ENCODE measurements at regions not wholly inside any gene's neighbourhood (a gene's known extent, or its start where the extent isn't known, plus 50 kb on each side); places are given as distances from the start of the nearest gene placed in this dataset.

GRCh38 chr12:88884600-88884999 is 304.3 kb upstream of the KITLG start:
- no peaks in the 10 kb centered on the region for H3K27me3 ChIP-seq (ENCODE audit: control insufficient read depth, insufficient read depth, low read length)
- no peaks in the 10 kb centered on the region for H3K9me3 ChIP-seq (ENCODE audit: control insufficient read depth in 2 of 3, insufficient read depth in 1 of 3, low read length in 3 of 3)
- H3K4me3 ChIP-seq (ENCODE audit: low read length in 3 of 3): no peak overlapping the region
- no peak overlapping the region for H3K9ac ChIP-seq (ENCODE audit: low read length in 3 of 3)
- no peak for TF ChIP-seq CTCF (IDR thresholded peaks at IDR 0.05; ENCODE audit: borderline replicate concordance, extremely low read depth, insufficient read depth)
- DNase-seq: no peak
- no peaks in the 10 kb centered on the region for H3K4me1 ChIP-seq (ENCODE audit: control insufficient read depth in 2 of 3, insufficient read depth in 2 of 3, low read depth in 1 of 3, low read length in 3 of 3)
- H3K27ac ChIP-seq (ENCODE audit: low read depth in 2 of 2, low read length in 2 of 2): no peak overlapping the region
- FAIRE-seq: no peak
- intact Hi-C loops (cut with DNase I): no loop called here
- no peaks in the 10 kb centered on the region for H3K36me3 ChIP-seq (ENCODE audit: control insufficient read depth in 2 of 3, insufficient read depth in 3 of 3, low read length in 3 of 3)

- Histone ChIP-seq H3K36me3 (ENCODE audit: control insufficient read depth in 2 of 3, insufficient read depth in 3 of 3, low read length in 3 of 3) (no peaks in the 10 kb centered on the region), H3K27me3 (ENCODE audit: control insufficient read depth, insufficient read depth, low read length) (no peaks in the 10 kb centered on the region), H3K9ac (ENCODE audit: low read length in 3 of 3) (no peak overlapping the region), H3K9me3 (ENCODE audit: control insufficient read depth in 2 of 3, insufficient read depth in 1 of 3, low read length in 3 of 3) (no peaks in the 10 kb centered on the region), H3K4me3 (ENCODE audit: low read length in 3 of 3) (no peak overlapping the region), H3K4me1 (ENCODE audit: control insufficient read depth in 2 of 3, insufficient read depth in 2 of 3, low read depth in 1 of 3, low read length in 3 of 3) (no peaks in the 10 kb centered on the region), H3K27ac (ENCODE audit: low read depth in 2 of 2, low read length in 2 of 2) (no peak overlapping the region)
- no peak for TF ChIP-seq CTCF (IDR thresholded peaks at IDR 0.05; ENCODE audit: borderline replicate concordance, extremely low read depth, insufficient read depth)
- intact Hi-C loops (cut with DNase I): no loop called here
- DNase-seq (no peak), FAIRE-seq (no peak)
Observed at GRCh38 chr12:88882662-88883061, 302.4 kb upstream of the KITLG start.

GRCh38 chr12:88880051-88880450 is 299.8 kb upstream of the KITLG start:
- no peaks in the 10 kb centered on the region for H3K4me1 ChIP-seq (ENCODE audit: control insufficient read depth in 2 of 3, insufficient read depth in 2 of 3, low read depth in 1 of 3, low read length in 3 of 3)
- intact Hi-C loops (cut with DNase I): no loop called here
- H3K36me3 ChIP-seq (ENCODE audit: control insufficient read depth in 2 of 3, insufficient read depth in 3 of 3, low read length in 3 of 3): no peaks in the 10 kb centered on the region
- DNase-seq (no peak), FAIRE-seq (no peak)
- no peak overlapping the region for H3K9ac ChIP-seq (ENCODE audit: low read length in 3 of 3)
- H3K4me3 ChIP-seq (ENCODE audit: low read length in 3 of 3): no peak overlapping the region
- H3K27ac ChIP-seq (ENCODE audit: low read depth in 2 of 2, low read length in 2 of 2): no peak overlapping the region
- TF ChIP-seq CTCF (IDR thresholded peaks at IDR 0.05; ENCODE audit: borderline replicate concordance, extremely low read depth, insufficient read depth): no peak
- no peaks in the 10 kb centered on the region for H3K27me3 ChIP-seq (ENCODE audit: control insufficient read depth, insufficient read depth, low read length)
- no peaks in the 10 kb centered on the region for H3K9me3 ChIP-seq (ENCODE audit: control insufficient read depth in 2 of 3, insufficient read depth in 1 of 3, low read length in 3 of 3)

- H3K27me3 ChIP-seq (ENCODE audit: control insufficient read depth, insufficient read depth, low read length): no peaks in the 10 kb centered on the region
- no peak for FAIRE-seq
Observed at GRCh38 chr12:88878295-88878694, 298.0 kb upstream of the KITLG start.

More at GRCh38 chr12:88878295-88878694, 298.0 kb upstream of the KITLG start:
- H3K4me3 ChIP-seq (ENCODE audit: low read length in 3 of 3): no peak overlapping the region
- no peaks in the 10 kb centered on the region for H3K4me1 ChIP-seq (ENCODE audit: control insufficient read depth in 2 of 3, insufficient read depth in 2 of 3, low read depth in 1 of 3, low read length in 3 of 3)
- DNase-seq: no peak
- intact Hi-C loops (cut with DNase I): no loop called here
- H3K27ac ChIP-seq (ENCODE audit: low read depth in 2 of 2, low read length in 2 of 2): no peak overlapping the region
- H3K9me3 ChIP-seq (ENCODE audit: control insufficient read depth in 2 of 3, insufficient read depth in 1 of 3, low read length in 3 of 3): no peaks in the 10 kb centered on the region
- no peaks in the 10 kb centered on the region for H3K36me3 ChIP-seq (ENCODE audit: control insufficient read depth in 2 of 3, insufficient read depth in 3 of 3, low read length in 3 of 3)
- H3K9ac ChIP-seq (ENCODE audit: low read length in 3 of 3): no peak overlapping the region
- TF ChIP-seq CTCF (IDR thresholded peaks at IDR 0.05; ENCODE audit: borderline replicate concordance, extremely low read depth, insufficient read depth): no peak

Measured in kidney (tissue), 13 donors.